Head of caudate nucleus (tissue), 42 donors: ENCODE measurements at regions not wholly inside any gene's neighbourhood (a gene's known extent, or its start where the extent isn't known, plus 50 kb on each side); places are given as distances from the start of the nearest gene placed in this dataset.
"Not testable (repeated sequence)": the region's sequence is repeated elsewhere in the genome, so short reads cannot be mapped to it uniquely, and the experiment has no call there.

ENCODE experiments used
- DNase-seq, 42 donors: peaks; one replicate each; pipeline versions ENCODE4 v3.0.0 to v3.0.0-alpha.2; 2020 to 2021; ENCODE audit warnings: mixed read lengths in 7 of 42
- intact Hi-C: fragments of 100-400 bp; cut with DNase I; formaldehyde crosslinking; loops from one replicate; pipeline ENCODE4 v1.15.0; 2022

DNA sequence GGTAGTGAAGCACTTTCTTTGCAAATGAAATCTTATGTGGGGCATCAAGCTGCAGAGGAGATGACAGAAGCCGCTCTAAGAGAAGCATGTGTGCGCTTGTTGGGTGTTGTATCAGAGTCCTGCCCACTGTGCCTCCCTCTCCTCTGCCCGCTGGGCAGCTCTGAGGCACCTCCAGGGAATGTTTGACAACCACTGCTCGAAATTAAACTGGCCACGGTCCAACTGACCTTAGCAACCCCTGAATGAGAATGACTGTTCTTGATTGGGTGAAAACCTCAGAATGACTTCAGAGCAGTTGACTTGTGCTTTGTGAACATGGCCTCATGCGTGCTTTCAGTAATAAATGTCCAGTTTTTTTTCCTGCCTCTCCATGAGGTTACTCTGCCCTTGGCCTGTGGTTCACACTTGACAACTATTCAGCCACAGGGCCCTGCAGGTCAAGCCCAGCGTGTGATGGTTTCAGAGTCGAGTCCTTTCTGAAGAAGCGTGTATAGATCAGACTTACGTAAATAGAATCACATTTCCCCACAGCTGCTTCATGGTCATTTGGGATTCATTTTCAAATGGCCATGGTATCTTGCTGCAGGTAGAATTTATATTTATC lies 94.9 kb downstream of the SLC4A3 start:
- intact Hi-C loops = no loop called here
- no peak for DNase-seq

- intact Hi-C loops = no loop called here
- no peak for DNase-seq
Observed at GRCh38 chr2:219723311-219723710, 95.9 kb downstream of the SLC4A3 start.

- intact Hi-C loops = no loop called here
- DNase-seq = no peak
Observed at GRCh38 chr2:219724628-219725027, 97.2 kb downstream of the SLC4A3 start.

GRCh38 chr2:219726916-219727315 lies 99.5 kb downstream of the SLC4A3 start:
- no peak for DNase-seq
- intact Hi-C loops = no loop called here

- no peak for DNase-seq
Observed at GRCh38 chr2:219727771-219728429, 100.5 kb downstream of the SLC4A3 start.

DNA sequence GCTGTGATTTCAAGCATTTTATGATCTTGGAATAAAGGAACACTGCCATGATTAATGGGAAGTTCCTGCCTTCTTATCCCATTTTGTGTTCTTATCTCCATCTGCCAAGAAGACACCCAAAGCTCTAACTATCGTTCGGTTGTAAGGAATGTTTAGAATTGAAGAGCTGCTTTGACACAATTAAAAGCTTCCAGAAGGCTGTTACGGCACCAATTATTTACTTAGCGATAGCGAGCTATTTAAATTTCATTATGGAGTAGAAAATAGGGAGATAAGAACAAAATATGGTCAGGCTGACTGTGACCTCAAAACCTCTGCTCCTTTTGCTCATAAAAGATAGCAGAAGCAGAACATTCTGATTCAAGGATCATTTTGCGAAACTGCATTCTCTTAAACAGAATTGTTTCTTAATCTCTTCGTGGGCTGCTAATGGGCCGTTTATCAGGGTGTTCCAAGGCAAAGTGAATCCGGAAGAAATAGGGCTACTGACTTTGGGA lies 101.6 kb downstream of the SLC4A3 start:
- intact Hi-C loops = no loop called here
- no peak for DNase-seq

More at GRCh38 chr2:219727771-219728429, 100.5 kb downstream of the SLC4A3 start:
- intact Hi-C loops = no loop called here

DNA sequence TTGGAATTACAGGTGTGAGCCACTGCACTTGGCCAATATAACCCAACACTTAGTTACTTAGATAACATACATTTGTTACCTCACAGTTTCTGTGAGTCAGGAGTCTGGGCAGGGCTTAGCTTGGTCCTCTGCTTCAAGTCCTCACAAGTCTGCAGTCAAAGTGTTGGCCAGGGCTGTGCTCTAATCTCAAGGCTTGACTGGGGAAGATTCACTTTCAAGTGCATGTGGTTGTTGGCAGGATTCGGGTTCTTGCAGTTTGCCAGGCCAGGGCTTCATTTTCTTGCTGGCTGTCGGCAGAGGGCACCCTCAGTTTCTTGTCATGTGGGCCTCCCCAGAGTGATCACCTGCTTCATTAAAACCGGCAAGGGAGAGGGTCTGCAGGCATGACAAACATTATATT lies 103.7 kb downstream of the SLC4A3 start:
- intact Hi-C loops = loop anchor here (5.0 kb wide), 1 partner anchor 1841 kb away; the partner anchor contains the start of gene EPHA4
- DNase-seq = no peak

DNA sequence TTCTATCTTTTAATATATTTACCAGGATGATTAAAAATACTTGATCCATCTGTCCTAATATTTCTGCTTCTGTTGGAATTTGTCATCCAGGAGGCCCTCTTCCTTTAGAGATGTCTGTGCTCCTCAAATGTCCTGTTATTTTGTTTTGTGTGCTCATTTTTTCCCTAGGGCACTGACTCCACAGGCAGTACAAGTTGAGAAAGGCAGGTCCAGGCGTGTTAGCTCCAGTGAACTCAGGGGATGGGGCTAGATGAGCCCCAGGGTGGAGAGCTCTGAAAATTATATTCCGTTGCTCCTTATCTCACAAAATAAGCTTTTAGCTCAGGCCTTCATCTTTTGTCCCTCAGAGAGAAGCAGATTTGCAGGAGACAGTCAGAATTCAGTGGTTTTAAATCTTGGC lies 105.7 kb downstream of the SLC4A3 start:
- intact Hi-C loops = loop anchor here (5.0 kb wide), 1 partner anchor 1839 kb away; the partner anchor contains the start of gene EPHA4
- no peak for DNase-seq

DNA sequence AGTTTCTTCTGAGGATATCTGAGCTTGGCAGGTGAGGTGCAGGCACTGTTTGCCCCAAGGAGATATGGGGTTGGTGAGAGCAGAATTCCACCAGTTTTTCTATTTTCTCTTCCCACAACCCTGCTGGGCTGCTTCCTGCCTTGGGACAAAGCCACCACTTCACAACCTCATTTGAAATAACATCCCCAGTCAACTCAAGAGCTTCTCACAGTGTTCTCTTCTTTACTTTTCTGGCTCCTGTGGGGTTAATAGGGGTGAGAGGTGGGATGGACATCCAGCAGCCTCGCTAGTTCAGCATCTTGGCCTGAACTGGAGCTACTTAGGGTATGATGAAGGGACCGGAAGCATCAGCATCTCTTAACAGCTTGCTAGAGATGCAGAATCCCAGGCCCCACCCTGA lies 106.3 kb downstream of the SLC4A3 start:
- intact Hi-C loops = loop anchor here (5.0 kb wide), 1 partner anchor 1839 kb away; the partner anchor contains the start of gene EPHA4

GRCh38 chr2:219736209-219736608 lies 108.8 kb downstream of the SLC4A3 start:
- intact Hi-C loops = no loop called here
- peak in 11 of 42 donors; percentile 29 to 68 (median 46) for DNase-seq

More for the DNA sequence above, 106.3 kb downstream of the SLC4A3 start:
- DNase-seq = no peak

DNA sequence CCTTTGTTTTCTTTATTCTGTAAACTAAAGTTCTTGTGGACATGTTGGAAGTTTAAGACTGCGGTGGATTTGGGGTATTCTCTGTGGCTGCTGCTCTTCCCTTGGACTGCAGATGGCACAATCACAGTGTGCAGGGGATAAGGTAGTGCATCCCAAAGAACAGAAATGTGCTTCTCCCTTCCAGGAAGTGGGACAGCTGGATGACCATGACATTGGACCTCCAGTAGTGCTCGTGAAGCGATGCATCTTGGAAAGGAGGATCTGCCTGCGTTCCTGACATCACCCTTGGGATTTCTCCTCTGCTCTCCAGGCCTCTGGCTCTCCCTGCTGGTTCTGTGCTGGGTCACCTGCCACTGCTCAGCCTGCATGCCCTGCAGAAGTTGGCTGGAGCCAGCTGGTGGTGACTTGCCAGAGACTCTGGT lies 109.9 kb downstream of the SLC4A3 start:
- intact Hi-C loops = no loop called here

GRCh38 chr2:219739066-219739465 lies 111.6 kb downstream of the SLC4A3 start:
- DNase-seq = no peak
- intact Hi-C loops = no loop called here

More for the DNA sequence above, 109.9 kb downstream of the SLC4A3 start:
- peak in 18 of 42 donors; percentile 8 to 56 (median 26) for DNase-seq

DNA sequence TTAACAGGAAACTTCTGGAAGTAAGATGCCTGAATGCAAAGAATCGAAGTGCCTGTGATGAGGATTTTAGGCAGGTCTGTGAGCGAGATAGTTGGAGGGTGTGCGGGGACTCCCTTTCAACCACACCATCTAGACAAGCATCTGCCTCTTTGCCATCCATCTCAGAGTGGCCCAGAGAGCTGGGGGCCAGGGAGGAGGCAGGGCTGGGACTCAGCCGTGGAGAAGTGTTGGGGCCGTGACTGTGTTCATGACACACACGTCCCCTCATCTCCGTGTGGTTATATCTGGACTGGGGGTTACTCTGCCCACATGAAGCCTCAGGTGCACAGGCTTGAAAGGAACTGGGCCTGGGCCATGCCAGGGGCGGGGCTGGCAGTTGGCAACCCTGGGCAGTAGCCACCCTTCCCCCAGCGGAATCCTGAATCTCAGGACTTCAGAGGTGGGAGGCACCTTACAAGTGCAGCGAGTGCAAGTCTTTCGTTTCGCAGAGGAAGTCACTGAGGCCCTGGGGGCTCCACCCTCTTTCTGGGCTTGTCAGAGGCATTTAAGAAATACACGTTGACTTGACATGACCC lies 112.5 kb downstream of the SLC4A3 start:
- no peak for DNase-seq
- intact Hi-C loops = no loop called here

DNA sequence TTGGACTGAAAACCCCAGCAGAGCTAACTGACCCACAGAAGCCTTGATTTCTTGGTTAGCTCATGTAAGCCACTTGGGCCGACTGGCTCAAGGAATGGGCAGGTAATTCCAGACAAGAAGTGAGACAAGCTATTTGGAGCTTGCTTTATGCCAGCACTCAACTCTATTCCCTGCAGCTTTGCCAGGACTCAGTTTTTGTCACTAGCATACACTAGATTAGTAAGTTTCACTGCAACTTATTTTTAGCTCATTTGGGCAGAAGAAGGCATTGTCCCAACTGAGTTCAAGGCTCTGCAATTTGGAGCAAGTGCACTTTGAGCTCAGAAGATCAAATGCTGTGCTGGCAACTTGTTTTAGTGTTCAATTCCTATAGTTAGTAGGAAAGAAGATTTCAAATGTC lies 116.1 kb downstream of the SLC4A3 start:
- no peak for DNase-seq
- intact Hi-C loops = no loop called here

DNA sequence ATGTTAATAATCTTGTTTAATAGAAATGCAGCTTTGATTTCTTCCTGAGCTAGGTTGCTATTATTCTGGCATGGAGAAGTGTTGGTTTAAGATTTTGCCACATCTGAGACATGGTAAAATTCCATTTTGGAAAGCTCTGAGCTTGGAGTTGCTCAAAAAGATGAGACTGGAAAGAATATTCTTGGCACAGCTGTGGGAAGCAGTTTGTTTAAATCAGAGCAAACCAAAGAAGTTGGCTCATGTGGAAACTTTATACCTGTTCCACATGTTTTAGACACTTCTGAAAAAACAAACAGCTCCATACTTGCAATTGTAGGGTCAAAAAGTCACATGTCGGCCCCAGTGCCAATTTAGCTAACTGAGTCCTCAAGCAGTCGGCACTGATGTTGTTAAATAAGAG lies 116.6 kb downstream of the SLC4A3 start:
- intact Hi-C loops = no loop called here
- DNase-seq = no peak

GRCh38 chr2:219744600-219744999 lies 117.2 kb downstream of the SLC4A3 start:
- peak in 16 of 42 donors; percentile 11 to 65 (median 36) for DNase-seq
- intact Hi-C loops = no loop called here

DNA sequence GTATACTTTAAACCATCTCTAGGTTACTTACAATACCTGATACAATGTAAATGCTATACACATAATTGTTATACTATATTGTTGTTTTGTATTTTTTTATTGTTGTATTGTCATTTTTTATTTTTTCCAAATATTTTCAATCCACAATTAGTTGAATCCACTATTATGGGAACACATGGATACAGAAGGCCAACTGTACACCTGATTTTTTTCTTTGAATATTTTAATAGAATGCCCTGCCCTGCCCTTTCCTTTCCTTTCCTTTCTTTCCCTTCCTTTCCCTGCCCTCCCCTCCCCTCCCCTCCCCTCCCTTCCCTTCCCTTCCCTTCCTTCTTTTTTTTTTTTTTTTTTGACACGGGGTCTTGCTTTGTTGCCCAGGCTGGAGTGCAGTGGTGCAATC lies 120.2 kb downstream of the SLC4A3 start:
- intact Hi-C loops = no loop called here
- no peak for DNase-seq

DNA sequence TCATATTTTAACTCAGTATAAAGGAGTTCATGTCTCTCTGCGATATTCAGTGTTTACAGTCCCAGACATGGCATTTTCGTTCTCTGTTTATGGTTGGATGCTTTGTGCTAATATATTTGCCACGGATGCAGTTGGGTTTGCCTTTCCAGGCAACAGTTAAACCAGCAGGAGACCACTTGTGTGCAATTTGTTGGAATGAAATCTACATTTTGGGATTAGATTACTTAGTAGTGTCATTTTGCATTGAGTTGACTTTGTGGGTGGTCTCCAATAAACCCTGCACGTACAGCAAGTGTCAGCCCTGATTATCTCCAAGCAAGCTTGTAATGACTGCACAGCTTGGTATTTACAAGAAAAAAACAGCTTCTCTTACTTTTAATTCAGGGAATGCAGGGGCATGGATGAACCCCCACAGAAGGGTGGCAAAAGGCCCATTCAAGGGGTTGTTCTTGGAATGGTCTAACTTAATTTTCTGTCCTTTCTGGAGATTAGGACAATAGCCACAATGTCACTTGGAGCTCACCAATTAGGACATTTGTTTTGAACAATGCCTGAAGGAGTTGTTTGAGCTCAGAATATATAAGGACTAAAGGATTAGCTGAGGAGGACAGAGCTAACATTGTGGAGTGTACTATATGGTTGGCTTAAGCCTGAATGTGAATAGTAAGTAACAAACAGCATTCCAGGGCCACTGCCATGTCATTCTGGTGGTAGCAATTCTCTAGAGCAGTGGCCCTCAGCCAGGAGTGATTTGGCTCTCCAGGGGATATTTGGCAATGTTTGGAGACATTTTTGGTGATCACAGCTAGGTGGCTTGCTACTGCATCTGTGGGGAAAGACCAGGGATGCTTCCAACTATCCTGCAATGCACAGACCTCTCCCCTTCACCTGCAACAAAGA lies 121.5 kb downstream of the SLC4A3 start:
- intact Hi-C loops = no loop called here
- DNase-seq = no peak

GRCh38 chr2:219751121-219751520 lies 123.7 kb downstream of the SLC4A3 start:
- not testable (repeated sequence) for DNase-seq

More at GRCh38 chr2:219751121-219751520, 123.7 kb downstream of the SLC4A3 start:
- intact Hi-C loops = not testable (repeated sequence)
